ENCODE measurements at regions not wholly inside any gene's neighbourhood (a gene's known extent, or its start where the extent isn't known, plus 50 kb on each side); places are given as distances from the start of the nearest gene placed in this dataset.

- ChIA-PET CTCF (interaction anchor here (0.5 to 2.1 kb wide), 5 partner anchors 10 to 206 kb away, joined by 3 to 11 read pairs (median 4); no protein-coding TSS in a partner anchor), POLR2A (no interaction called here)
- Mint-ChIP-seq H3K27me3 (ENCODE audit: low read depth) (no peaks in the 10 kb centered on the region), H3K27ac (no peak overlapping the region), H3K4me1 (no peaks in the 10 kb centered on the region), H3K36me3 (no peaks in the 10 kb centered on the region), H3K4me3 (no peak overlapping the region), H3K9me3 (no peaks in the 10 kb centered on the region)
- ATAC-seq (no peak), DNase-seq (ENCODE audit: low spot score) (no peak)
- TF ChIP-seq ELF4 (CRISPR knock-in tag; IDR thresholded peaks at IDR 0.05; ENCODE audit: low read depth) (no peak), ZNF263 (CRISPR knock-in tag; IDR thresholded peaks at IDR 0.05; ENCODE audit: low read depth) (no peak), SMAD4 (CRISPR knock-in tag; IDR thresholded peaks at IDR 0.05) (no peak), ZNF532 (CRISPR knock-in tag; IDR thresholded peaks at IDR 0.05; ENCODE audit: borderline replicate concordance) (no peak), TCF7 (CRISPR knock-in tag; IDR thresholded peaks at IDR 0.05; ENCODE audit: low read depth) (no peak), MLX (CRISPR knock-in tag; IDR thresholded peaks at IDR 0.05) (no peak), ESRRA (CRISPR knock-in tag; IDR thresholded peaks at IDR 0.05; ENCODE audit: borderline replicate concordance) (no peak), ZNF232 (CRISPR knock-in tag; IDR thresholded peaks at IDR 0.05) (no peak), ZNF512 (CRISPR knock-in tag; IDR thresholded peaks at IDR 0.05; ENCODE audit: borderline replicate concordance) (no peak), ZNF425 (CRISPR knock-in tag; conservative IDR thresholded peaks at IDR 0.05) (no peak), NR2C2 (CRISPR knock-in tag; IDR thresholded peaks at IDR 0.05) (no peak)
These were observed 78.7 kb downstream of the CRYGS start for GRCh38 chr3:186465508-186465907.

- POLR2A ChIA-PET, result no interaction called here
- Mint-ChIP-seq H3K4me3 (no peak overlapping the region), H3K27me3 (ENCODE audit: low read depth) (no peaks in the 10 kb centered on the region), H3K9me3 (no peaks in the 10 kb centered on the region), H3K36me3 (no peaks in the 10 kb centered on the region), H3K4me1 (no peaks in the 10 kb centered on the region), H3K27ac (no peak overlapping the region)
- TF ChIP-seq CTCF (IDR thresholded peaks at IDR 0.05) (0 out of 2 replicates have a peak, but pooled peaks have one; percentile 23), ESRRA (CRISPR knock-in tag; IDR thresholded peaks at IDR 0.05; ENCODE audit: borderline replicate concordance) (no peak)
- ATAC-seq, result peak; percentile 98
- CTCF ChIA-PET, result interaction anchor here (1.2 to 2.1 kb wide), 3 partner anchors 76 to 203 kb away, joined by 3 to 11 read pairs (median 3); no protein-coding TSS in a partner anchor
- no peak for DNase-seq (ENCODE audit: low spot score)
These were observed 79.6 kb downstream of the CRYGS start for GRCh38 chr3:186464424-186465093.

Measured in WTC11 (cell line).